HepG2 (cell line): ENCODE measurements at regions not wholly inside any gene's neighbourhood (a gene's known extent, or its start where the extent isn't known, plus 50 kb on each side); places are given as distances from the start of the nearest gene placed in this dataset.

Experiments
- BCL6 ChIP-seq: IDR thresholded peaks from 2 replicates; pipeline ENCODE4 v1.6.1; 2016; ENCODE audit warnings: missing genetic modification reagents, missing compliant biosample characterization
- CERS6 ChIP-seq: sonication (generic); formaldehyde crosslinking; IDR thresholded peaks from 2 replicates; pipeline ENCODE4 v1.5.0; 2020; ENCODE audit warnings: missing genetic modification reagents
- FOSL2 ChIP-seq: sonication (generic); formaldehyde crosslinking; IDR thresholded peaks from 2 replicates; pipeline ENCODE4 v1.4.0; 2020; ENCODE audit warnings: missing genetic modification reagents
- HNF1A ChIP-seq, 2 experiments: sonication (generic) in 1 of 2; formaldehyde crosslinking in 1 of 2; IDR thresholded peaks; 2 replicates each; pipeline versions ENCODE4 v1.4.0 to v1.6.1; 2016 to 2020; ENCODE audit warnings: borderline replicate concordance in 1 of 2, low read depth in 1 of 2, mild to moderate bottlenecking in 1 of 2, missing genetic modification reagents in 1 of 2
- IRF1 ChIP-seq: sonication (generic); formaldehyde crosslinking; IDR thresholded peaks from 2 replicates; pipeline ENCODE4 v1.4.0; 2020; ENCODE audit warnings: low read depth, mild to moderate bottlenecking, missing genetic modification reagents
- JUNB ChIP-seq: sonication (generic); formaldehyde crosslinking; IDR thresholded peaks from 2 replicates; pipeline ENCODE4 v1.8.0; 2022; ENCODE audit warnings: missing genetic modification reagents, mild to moderate bottlenecking, borderline replicate concordance
- KDM2A ChIP-seq: sonication (generic); formaldehyde crosslinking; IDR thresholded peaks from 2 replicates; pipeline ENCODE4 v1.4.0; 2020; ENCODE audit warnings: low read depth, missing genetic modification reagents, borderline replicate concordance
- LCORL ChIP-seq, 2 experiments: fragments of 450-650 bp in 1 of 2; sonication (generic) in 1 of 2; formaldehyde crosslinking in 1 of 2; IDR thresholded peaks; 2 replicates each; pipeline versions ENCODE4 v1.5.0 to v1.6.1; 2017 to 2020; ENCODE audit warnings: antibody characterized with exemption in 1 of 2, missing genetic modification reagents in 1 of 2
- NFE2 ChIP-seq: sonication (generic); formaldehyde crosslinking; IDR thresholded peaks from 2 replicates; pipeline ENCODE4 v1.4.0; 2020; ENCODE audit warnings: missing genetic modification reagents
- SCMH1 ChIP-seq: sonication (generic); formaldehyde crosslinking; IDR thresholded peaks from 2 replicates; pipeline ENCODE4 v1.9.0; 2021; ENCODE audit warnings: missing genetic modification reagents, mild to moderate bottlenecking, borderline replicate concordance
- SIN3A ChIP-seq: IDR thresholded peaks from 2 replicates; pipeline ENCODE4 v1.6.1; 2011; ENCODE audit warnings: low read depth, mild to moderate bottlenecking, control low read depth, low read length, borderline replicate concordance
- SIX4 ChIP-seq: sonication (generic); formaldehyde crosslinking; IDR thresholded peaks from 2 replicates; pipeline ENCODE4 v1.4.0; 2020; ENCODE audit warnings: missing genetic modification reagents
- SMAD1 ChIP-seq: sonication (generic); formaldehyde crosslinking; IDR thresholded peaks from 2 replicates; pipeline ENCODE4 v1.4.0; 2020; ENCODE audit warnings: missing genetic modification reagents, low read depth, mild to moderate bottlenecking, borderline replicate concordance
- SOX5 ChIP-seq: IDR thresholded peaks from 2 replicates; pipeline ENCODE4 v1.6.1; 2016; ENCODE audit warnings: borderline replicate concordance
- TRIM24 ChIP-seq: sonication (generic); formaldehyde crosslinking; IDR thresholded peaks from 2 replicates; pipeline ENCODE4 v1.8.0; 2022; ENCODE audit warnings: mild to moderate bottlenecking, missing genetic modification reagents
- ZBTB4 ChIP-seq: sonication (generic); formaldehyde crosslinking; IDR thresholded peaks from 2 replicates; pipeline ENCODE4 v1.4.0; 2020; ENCODE audit warnings: missing genetic modification reagents, mild to moderate bottlenecking, borderline replicate concordance
- ZMYM2 ChIP-seq: sonication (generic); formaldehyde crosslinking; IDR thresholded peaks from 2 replicates; pipeline ENCODE4 v1.8.0; 2022; ENCODE audit warnings: mild to moderate bottlenecking, missing genetic modification reagents
- ZNF547 ChIP-seq: sonication (generic); formaldehyde crosslinking; IDR thresholded peaks from 2 replicates; pipeline ENCODE4 v1.5.1; 2020; ENCODE audit warnings: mild to moderate bottlenecking, missing genetic modification reagents
- ZNF790 ChIP-seq: sonication (generic); formaldehyde crosslinking; IDR thresholded peaks from 2 replicates; pipeline ENCODE4 v1.8.0; 2022; ENCODE audit warnings: missing genetic modification reagents, mild to moderate bottlenecking, borderline replicate concordance
- ZSCAN22 ChIP-seq: sonication (generic); formaldehyde crosslinking; IDR thresholded peaks from 2 replicates; pipeline ENCODE4 v1.4.0; 2020; ENCODE audit warnings: mild to moderate bottlenecking, missing genetic modification reagents

DNA sequence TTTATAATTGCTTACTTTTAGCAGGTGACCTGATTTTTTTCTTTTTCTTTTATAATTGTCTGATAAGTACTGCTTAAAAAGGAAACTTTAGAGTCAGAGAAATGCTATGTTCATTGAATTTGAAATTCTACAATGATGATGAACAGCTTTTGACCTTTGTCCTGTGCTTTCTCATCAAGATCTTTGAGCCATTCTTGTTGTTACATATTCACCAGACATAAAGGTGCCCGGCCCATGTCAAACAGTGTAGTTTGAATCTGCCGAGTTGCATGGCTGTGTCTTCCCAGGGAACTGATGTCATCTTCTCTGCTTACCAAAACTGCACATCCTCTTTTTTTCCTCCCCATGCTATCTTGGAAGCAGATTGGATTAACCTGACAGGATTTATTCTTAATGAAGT is 163.6 kb downstream of the LRRC70 start (continued):
- no peak for TF ChIP-seq IRF1 (CRISPR knock-in tag)
- TF ChIP-seq KDM2A, result no peak
- TF ChIP-seq CERS6, result no peak
- TF ChIP-seq SOX5 (CRISPR knock-in tag), result peak; percentile 13; the same call in 1 of the 2 replicates
- TF ChIP-seq TRIM24, result no peak
- no peak for TF ChIP-seq SIX4 (CRISPR knock-in tag)
- no peak for TF ChIP-seq ZNF547 (CRISPR knock-in tag)
- TF ChIP-seq SMAD1 (CRISPR knock-in tag), result no peak
- no peak for TF ChIP-seq ZBTB4 (CRISPR knock-in tag)
- no peak for TF ChIP-seq SIN3A
- no peak for TF ChIP-seq HNF1A (IDR thresholded peaks at IDR 0.05; ENCODE audit: low read depth)
- TF ChIP-seq HNF1A (CRISPR knock-in tag; IDR thresholded peaks at IDR 0.05; ENCODE audit: borderline replicate concordance), result peak; percentile 51; the same call in 1 of the 2 replicates
- no peak for TF ChIP-seq NFE2 (CRISPR knock-in tag)
- TF ChIP-seq ZNF790 (CRISPR knock-in tag), result no peak
- TF ChIP-seq JUNB, result no peak
- peak; percentile 48; the same call in 1 of the 2 replicates for TF ChIP-seq BCL6 (CRISPR knock-in tag)
- no peak for TF ChIP-seq LCORL (IDR thresholded peaks at IDR 0.05)
- 0 out of 2 replicates have a peak, but pooled peaks have one; percentile 25 for TF ChIP-seq LCORL (CRISPR knock-in tag; IDR thresholded peaks at IDR 0.05)
- TF ChIP-seq SCMH1 (CRISPR knock-in tag), result no peak
- no peak for TF ChIP-seq ZSCAN22
- TF ChIP-seq FOSL2 (CRISPR knock-in tag), result 0 out of 2 replicates have a peak, but pooled peaks have one; percentile 23
- TF ChIP-seq ZMYM2 (CRISPR knock-in tag), result no peak
